NCI-H1105 (cell line): ENCODE measurements at regions not wholly inside any gene's neighbourhood (a gene's known extent, or its start where the extent isn't known, plus 50 kb on each side); places are given as distances from the start of the nearest gene placed in this dataset.
"Not testable (repeated sequence)": the region's sequence is repeated elsewhere in the genome, so short reads cannot be mapped to it uniquely, and the experiment has no call there.

Experiments
- DNase-seq: peaks from one replicate; lab custom pipeline; 2025; lab: John Stamatoyannopoulos, UW

DNA sequence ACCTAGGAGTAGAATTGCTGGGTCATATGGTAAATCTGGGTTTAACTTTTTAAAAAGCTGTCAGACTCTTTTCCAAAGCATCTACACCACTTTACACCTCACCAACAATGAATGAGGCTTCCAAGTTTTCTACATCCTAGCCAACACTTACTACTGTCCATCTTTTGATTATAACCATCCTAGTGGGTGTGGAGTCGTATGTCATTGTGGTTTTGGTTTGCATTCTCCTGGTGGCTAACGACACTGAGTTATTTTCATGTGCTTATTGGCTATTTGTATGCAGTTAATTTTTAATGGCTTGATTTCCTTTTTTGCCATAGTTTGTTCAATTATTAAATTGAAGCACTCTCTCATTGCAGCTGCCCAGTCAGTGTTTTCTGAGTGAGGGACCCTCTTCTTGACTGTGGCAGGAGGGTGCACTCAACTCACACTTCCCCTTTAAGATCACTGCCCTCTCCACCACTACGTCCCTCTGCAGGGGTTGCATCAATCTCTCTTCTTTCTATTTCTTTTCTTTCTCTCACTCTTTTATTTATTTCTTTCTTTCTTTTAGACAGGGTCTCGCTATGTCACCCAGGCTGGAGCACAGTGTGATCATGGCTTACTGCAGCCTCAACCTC lies 182.3 kb downstream of the C9orf152 start:
- DNase-seq = no peak

DNA sequence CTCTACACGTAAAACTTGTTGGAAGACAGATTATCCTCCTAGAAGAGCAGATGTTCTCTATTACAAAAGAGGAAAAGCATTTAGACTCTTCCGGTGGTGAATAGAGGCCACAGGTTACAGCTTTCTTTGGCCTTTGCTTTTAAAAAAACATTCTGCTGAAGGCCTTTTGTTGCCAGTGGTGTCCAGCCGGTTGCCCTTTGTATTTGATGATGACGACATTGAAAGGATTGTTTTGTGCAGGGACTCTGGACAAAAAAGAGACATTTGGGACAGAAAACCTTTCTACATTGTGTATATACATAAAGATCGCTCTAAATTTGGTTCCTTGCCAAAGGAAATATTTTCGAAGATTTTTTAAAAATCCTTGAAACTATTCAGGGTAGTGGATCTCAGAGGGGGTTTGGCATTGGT lies 180.3 kb downstream of the C9orf152 start:
- DNase-seq = no peak

DNA sequence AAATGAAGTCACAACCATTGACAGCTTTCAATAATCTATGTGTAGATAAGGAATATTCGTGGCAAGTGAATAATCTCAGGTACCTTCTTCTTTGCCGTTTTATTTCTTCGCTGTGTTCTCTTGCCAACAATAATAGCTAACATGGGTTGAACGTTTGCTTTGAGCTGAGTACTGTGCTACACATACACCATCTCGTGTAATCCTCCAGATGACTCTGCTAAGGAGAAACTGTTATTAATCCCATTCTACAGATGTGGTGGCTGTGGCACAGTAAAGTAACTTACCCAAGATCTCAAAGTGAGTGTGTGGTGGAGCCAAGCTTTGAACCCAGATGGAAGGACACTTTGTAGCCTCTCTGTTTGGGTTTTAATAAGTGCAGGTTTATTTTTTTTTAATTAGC lies 179.7 kb downstream of the C9orf152 start:
- DNase-seq = no peak

DNA sequence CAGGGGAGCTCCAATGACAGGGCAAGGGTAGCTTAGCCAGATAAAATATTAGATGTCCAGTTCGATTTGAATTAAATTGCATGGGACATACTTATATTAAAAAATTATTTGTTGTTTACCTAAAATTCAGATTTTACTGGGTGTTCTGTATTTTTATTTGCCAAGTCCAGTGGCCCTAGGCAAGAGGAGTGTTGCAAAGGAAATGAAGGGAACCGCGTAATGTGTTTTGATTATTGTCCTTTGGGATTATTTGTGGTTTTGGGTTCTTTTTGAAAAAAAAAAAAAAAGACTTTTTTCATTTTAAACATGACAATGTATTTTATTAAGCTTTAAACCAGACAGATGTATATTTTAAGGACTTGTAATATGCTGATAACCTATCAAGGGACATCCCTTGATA lies 179.3 kb downstream of the C9orf152 start:
- DNase-seq = no peak

DNA sequence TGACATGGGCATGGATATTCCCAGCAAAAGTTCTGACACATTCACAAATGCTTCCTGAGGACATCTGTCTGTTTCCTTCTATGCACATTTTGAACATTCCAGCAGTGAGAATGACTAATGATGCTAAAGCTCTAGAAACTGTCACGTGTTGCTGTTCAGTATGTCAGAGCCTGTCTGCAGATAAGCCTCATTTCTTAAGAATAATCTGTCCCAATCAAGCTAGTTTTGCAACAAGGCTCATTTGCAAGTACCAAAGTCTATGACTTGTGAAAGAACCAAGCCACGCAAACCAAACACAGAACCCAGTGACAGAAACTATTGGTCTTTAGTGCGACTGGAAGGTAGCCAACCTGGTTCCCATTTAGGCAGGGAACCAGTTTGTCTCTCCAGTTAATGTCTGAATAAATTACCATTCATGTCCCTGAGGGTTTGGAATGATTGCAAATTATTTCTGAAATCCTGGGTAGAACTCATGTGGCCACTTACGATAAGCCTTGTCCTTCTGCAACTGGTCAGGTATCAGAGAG lies 178.5 kb downstream of the C9orf152 start:
- DNase-seq = no peak

DNA sequence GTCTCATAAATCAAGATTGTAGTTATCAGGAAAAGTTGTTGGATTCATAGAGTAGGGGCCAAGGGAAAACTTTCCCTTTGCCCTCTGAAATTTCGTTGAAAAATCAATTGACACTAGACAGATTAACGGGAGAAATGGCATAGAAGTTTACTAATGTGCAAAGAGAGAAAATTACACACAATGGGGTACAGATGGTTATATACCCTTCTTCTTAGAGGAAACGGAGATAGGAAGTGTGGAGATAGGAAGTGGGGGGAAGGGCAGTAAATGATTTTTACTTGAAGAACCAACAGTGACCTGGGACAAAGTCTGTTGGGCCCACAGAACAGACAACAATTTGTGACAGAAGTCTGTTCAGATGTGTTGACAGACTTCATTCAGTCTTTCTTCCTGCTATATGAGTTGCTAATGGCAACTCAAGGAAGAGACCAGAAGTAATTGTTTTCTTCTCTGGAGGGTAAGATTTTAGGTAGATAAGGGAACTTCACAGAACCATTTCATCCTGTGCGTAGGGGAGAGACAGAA lies 177.9 kb downstream of the C9orf152 start:
- DNase-seq = no peak

DNA sequence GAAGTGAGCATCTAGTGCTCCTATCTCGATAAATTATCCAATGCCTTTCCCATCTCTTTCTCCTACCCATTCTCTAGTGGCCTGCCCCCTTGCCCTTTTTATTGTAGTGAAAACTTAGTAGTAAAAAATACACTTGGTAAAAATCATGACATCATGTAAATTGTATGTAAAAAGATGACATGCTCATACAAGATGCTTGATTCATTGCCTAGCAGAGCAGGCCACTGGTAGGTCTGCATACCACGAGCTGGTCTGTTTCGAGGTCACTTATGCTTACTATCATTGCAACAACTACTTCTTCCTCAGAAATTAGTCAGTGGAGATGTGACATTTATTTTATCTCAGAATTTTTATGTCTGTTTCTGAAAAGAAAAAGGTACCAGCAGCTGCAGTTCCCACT lies 177.3 kb downstream of the C9orf152 start:
- DNase-seq = no peak

DNA sequence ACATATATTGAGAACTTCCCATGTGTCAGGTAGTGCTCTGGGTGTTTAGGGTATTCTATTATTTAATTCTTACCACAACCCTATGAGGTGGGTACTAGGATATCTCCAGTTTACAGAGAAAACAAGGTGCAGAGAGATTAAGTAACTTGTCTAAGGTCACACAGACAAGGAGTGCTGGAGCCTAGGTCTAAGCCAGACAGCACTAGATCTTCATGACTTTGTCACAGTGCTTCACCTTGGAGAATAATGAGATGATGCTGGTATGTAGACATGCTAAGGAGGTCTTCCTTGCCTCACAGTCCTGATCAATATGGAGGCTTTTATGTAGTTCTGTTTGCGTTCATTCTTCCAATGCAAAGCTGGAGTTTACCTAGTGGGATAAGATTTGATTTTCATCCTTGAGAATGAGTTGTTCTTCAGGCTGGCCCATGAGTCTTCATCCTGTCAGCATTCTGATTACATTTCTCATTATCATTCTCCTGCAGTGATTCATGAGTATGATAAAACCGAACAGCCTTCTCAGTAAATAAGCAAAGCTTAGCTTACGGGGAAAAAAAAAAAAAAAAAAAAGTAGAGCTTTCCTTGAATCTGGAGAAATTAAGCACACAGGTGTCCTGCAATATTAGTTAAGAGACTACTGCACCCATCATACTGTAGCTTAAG lies 176.3 kb downstream of the C9orf152 start:
- DNase-seq = no peak

DNA sequence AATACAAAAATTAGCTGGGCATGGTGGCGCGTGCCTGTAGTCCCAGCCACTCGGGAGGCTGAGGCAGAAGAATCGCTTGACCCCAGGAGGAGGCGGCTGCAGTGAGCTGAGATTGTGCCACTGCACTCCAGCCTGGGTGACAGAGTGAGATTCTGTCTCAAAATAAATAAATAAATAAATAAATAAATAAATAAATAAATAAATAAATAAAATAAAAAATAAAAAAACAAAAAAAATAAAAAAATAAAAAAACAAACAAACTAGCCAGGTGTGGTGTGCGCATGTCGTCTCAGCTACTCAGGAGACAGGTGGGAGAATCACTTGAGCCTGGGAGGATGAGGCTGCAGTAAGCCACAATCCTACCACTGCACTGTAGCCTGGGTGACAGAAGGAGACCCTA lies 175.4 kb downstream of the C9orf152 start:
- DNase-seq = not testable (repeated sequence)

DNA sequence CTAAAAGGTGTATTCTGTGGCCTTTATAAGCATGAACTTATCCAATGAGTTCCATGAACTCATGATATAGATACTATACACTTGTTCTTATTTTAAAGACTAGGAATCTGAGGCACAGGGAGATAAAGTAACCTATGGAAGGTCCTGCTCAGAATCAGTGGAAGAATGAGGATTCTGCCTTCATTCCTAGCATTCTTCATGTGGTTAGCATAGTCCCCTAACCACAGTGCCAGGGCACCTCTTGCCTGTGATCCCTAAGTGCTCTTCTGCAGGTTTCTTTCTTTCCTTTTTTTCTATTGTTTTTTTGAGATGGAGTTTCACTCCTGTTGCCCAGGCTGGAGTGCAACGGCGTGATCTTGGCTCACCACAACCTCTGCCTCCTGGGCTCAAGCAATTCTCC lies 174.1 kb downstream of the C9orf152 start:
- no peak for DNase-seq

DNA sequence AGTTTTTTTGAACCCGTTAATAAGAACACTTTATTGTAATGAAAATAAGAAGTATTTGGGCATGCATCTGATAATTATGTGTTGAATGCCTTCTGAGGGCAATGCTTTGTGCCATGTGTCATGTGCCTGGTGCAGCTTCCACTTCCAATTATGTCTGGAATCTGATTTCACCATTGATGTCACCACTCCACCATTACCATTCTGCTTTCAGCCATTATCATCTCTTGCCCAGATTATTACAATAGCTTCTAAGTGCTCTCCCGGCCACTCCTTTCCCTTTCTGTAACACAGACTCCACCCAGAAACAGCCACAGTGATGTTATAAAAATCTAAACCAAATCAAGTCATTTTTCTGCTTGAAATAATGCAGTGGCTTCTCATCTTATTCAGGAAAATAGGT lies 171.7 kb downstream of the C9orf152 start:
- no peak for DNase-seq

DNA sequence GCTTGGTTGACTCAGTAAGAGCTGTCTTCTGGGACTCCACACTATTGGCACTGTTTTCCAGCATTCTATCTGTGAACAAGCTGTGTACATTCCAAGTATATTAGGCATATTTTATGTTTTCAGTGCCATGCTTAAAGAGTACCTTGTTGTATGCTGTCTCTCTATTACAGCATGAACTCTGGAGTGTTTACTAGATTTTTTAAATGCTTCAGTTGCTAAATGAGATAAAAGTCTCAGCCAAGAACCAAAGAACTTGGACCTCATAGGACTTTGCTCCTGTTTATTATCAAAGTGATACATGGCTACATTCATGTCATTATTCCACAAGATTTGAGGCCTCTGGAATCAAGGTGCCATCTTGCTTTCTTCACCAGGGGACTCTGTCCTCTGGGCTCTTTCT lies 167.2 kb downstream of the C9orf152 start:
- no peak for DNase-seq

DNA sequence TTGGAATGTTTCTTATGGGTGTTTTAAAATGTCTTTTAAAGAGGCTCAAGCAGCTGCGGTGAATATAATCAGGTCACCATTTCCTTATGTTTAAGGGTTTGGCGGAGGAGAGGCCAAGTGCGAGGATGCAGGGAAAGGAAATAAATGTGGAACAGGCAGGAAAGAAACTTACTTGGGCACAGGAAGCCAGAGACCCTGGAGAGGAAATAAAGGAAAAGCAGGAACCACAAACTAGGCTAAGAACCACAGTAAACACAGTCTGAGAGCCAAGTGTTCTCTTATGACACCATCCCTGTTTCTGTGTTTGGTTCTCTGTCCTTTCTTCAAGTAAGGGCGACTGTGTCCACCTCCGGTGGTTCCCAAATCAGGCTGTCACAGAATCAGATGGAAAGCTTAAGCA lies 166.5 kb downstream of the C9orf152 start:
- DNase-seq = no peak

DNA sequence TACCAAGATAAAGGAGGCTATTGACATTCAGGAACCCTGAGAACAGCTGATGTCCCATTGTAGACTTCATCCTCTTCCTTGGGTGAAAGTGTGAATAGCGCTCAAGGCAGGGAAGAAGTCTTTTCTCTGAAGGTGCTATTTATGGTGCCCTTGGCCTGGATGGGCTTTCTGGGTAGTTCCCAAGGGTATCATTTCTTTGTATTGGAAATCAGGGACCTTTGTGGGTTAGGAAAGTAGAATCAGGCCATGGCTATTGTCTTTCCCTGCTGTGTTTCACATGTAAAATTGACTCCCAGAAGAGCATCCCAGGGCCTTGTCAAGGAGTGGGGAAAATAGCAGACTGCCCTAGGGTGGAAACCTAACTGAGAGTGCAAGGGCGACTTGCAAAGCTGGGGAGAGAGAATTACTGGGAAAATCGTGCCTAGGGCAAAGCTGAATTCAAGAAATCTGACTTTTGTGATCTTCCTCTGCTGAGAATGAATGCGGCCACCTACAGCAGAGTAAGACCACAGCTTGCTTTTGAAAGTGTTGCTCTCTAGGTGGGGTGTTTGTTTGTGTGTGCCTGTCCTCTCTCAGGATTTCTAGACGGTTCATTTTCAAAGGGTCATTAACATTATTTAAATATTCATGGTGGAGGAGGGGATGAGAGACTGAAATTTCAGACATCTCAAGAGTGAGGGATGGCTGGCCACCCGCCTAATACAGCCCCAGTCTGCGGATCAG lies 160.6 kb downstream of the C9orf152 start:
- DNase-seq = no peak

DNA sequence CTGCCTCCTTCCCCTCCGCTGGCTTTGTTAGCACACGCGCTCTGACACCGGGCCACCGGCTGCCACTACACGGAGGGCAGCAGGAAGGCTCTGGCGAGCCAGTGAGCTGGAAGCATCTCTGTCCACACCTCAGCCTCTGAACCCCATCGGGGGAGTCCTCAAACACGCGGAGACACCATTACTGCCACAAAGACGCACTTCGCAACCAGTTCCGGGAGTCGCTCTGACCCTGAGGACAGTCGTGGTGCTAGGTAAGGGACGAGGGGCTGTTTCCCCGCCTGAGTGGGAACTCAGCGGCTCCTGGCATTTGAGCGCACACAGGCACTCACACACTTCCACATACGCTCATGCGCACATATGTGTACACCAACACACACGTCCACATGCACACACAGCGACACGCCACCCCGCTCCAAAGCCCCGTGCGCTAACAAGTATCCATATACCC lies 160.0 kb downstream of the C9orf152 start:
- DNase-seq = peak; percentile 34

DNA sequence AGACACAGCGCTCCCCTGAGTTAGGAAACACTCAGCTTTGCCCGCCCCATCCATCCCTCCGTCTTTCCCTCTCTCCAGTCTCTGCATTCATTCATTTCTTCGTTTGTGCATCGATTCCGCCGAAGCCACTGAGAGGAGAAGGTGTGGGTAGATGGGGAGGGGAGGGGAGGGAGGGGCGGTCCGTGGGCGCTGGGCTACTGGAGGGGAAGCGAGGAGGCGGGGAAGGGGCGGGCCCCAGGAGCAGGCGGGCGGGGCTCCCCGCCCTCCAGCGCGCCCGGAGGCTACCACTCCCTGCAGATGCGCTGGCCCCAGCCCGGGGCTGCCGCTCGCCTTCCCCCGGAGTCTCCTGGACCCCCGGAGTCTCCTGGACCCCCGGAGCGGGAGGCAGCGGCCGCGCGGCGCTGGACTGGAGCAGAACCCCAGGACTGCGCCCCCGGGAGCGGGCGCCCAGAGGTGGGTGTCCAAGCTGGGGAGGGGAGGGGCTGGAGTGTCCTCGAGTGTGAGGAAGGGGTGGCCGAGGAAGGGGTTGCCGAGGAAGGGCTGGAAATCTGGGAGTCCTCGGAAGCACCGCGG lies 159.5 kb downstream of the C9orf152 start:
- peak; percentile 60 for DNase-seq

DNA sequence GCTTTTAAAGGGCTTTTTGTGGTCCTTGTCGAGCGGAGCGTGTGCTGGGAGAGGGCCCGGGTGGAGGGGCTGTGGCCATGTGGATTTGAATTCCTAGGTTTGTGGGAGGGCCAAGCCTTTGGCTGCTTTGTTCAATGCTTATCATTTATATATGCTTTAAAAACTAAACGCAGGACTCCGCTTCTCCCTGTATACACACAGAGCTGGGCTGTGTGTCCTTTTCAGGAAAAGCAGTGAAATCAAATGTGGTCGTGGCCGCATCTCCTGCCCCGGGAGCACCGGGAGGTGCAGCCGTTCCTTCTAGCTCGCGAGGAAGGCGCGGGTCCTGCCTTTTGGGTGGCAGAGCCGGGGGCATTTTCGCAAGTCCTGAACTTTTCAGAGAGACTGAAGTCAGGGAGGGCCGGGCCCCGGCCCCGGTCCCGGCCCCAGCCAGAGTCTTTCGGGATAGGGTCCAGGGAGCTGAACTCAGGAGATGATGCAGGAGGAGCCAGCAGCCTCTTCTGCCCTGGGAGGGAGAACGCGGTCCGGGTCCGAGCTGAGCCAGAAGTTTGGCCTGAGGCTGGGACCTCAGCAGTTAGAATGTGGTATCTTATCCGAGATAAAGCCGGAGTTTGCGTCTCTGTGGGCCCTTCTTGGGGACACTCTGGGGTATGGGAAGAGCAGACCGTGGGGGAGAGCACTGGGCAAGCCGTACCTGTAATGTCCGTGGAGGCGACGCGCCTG lies 158.8 kb downstream of the C9orf152 start:
- DNase-seq = no peak

DNA sequence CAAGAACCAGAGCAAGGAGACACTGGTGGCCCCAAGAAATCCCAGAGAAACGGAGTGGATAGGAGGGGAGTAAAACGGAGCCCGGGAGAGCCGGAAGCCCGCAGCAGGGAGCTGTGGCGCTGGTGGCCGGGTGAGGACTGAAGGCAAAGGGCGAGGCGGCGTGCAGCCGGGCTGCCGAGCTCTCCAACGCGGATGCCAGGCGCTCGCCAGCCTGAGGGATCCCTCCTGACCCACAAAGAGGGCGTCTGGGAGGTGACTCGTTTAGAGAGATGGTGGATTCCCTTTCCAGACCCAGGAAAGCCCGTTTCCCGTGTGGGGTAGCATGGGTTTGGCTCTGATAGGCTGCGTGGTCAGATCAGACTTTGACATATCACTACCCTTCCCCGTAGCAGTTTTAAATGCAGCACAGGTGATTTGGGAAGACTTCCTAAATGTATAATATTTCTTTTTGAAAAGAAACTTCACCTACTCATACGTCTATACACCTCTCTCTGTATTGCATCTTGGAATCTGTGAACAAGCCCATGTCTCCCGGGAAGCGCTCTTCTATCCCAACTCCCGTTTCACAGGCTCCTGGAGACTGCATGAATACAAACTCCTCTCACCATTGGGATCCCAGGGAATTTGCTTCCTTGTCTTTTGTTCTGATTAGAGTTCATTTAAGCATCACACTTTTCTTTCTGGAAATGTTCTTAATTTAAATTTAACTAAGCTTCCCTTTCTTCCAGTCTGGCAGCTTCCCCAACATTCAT lies 158.1 kb downstream of the C9orf152 start:
- DNase-seq = peak; percentile 30

DNA sequence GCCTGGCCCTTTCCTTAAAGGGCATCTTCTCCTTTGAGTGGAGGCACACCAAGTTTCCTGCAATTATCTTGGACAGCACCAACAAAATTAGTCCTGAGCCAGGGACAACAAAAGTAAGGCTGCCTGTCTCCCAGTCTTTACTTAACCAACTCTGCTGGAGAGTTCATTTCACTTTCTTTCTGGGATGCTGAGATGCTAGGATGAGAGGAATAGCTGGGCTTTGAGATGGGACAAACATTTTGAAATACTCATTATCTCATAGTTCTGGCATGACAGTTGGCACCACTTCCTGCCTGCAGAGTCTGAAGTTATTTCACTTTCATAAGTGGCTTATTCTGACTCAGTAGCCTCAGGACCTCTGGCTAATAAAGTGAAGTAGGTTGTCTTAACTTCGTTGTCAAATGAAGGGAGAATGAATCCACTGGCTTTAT lies 157.0 kb downstream of the C9orf152 start:
- no peak for DNase-seq

DNA sequence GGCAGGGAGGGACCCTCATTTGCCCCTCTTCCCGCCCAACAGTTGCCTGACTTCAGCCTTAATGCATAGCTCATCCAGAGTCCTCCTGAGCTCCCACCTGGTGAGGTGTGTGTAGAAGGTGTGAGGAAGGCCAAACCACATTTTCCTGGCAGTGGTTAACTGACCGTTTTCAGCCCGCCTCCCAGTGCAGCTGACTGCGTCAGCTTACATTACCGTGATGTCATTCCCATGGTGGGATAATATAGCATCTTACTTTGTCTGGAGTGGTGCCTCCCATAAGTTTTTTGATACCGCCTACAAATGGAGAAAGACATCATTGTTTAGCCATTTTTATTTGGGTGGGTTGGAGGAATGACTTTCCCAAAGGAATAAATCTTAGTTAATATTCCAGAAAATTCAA lies 151.9 kb downstream of the C9orf152 start:
- no peak for DNase-seq
